ENCODE measurements at regions not wholly inside any gene's neighbourhood (a gene's known extent, or its start where the extent isn't known, plus 50 kb on each side); places are given as distances from the start of the nearest gene placed in this dataset.
"Not testable (repeated sequence)": the region's sequence is repeated elsewhere in the genome, so short reads cannot be mapped to it uniquely, and the experiment has no call there.

GRCh38 chr9:21533597-21533996 lies 51.5 kb upstream of the IFNE start:
- DNase-seq = no peak

DNA sequence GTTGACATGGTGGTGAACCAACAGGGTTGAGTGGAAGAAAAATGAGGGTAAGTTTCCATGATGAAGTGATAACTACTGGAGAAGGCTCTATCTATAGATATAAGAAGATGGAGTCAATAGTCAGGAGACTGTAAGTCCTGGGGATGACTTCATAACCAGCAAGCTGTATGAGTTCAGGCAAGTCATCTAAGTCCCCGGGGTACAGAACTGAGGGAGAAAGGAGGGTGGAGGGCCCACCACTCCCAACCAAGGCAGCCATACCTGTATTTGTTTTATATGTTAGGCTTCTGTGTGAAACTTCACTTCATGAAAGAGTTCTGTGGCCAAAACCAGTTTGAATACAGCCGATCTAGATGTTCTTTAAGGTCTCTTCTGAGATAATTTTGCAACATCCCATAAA lies 53.3 kb upstream of the IFNE start:
- no peak for DNase-seq

GRCh38 chr9:21542787-21543186 lies 60.7 kb upstream of the IFNE start:
- DNase-seq = no peak

GRCh38 chr9:21543187-21543586 lies 61.1 kb upstream of the IFNE start:
- no peak for DNase-seq

DNA sequence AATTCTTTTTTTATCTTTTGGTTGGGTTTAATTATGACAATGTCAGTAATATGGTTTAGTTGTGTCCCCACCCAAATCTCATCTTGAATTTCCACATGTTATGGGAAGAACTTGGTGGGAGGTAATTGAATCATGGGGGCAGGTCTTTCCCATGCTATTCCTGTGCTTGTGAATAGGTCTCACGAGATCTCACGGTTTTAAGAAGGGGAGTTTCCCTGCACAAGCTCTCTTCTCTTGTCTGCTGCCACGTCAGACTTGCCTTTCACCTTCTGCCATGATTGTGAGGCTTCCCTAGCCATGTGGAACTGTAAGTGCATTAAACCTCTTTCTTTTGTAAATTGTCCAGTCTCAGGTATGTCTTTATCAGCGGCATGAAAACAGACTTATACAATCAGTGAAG lies 61.7 kb upstream of the IFNE start:
- not testable (repeated sequence) for DNase-seq

GRCh38 chr9:21546949-21547348 lies 64.8 kb upstream of the IFNE start:
- DNase-seq = no peak

DNA sequence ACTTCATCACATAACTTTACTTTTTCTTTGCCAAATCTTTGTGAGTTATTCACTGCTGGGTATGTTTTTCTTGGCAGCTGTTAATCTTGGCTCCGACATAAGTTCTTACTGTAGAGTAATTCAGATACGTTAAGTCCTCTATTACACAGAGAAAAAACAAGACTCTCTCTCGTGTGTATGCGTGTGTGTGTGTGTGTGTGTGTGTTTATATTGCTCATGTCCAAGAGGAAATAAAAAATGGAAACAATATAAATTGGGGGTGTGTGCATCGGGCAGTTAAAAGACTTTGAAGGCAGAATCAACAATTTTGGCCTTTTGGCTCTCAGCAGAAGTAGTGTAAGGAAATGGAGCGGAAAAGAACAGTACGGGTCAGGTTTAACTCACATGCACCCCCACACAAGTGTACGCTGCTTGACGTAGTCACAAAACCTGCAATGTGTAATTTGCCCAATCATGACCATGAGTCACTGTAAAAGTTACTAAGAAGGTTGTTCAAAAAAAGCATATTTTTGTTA lies 67.2 kb upstream of the IFNE start:
- no peak for DNase-seq

GRCh38 chr9:21549890-21550289 lies 67.8 kb upstream of the IFNE start:
- DNase-seq = no peak

GRCh38 chr9:21550392-21550791 lies 68.3 kb upstream of the IFNE start:
- DNase-seq = no peak

DNA sequence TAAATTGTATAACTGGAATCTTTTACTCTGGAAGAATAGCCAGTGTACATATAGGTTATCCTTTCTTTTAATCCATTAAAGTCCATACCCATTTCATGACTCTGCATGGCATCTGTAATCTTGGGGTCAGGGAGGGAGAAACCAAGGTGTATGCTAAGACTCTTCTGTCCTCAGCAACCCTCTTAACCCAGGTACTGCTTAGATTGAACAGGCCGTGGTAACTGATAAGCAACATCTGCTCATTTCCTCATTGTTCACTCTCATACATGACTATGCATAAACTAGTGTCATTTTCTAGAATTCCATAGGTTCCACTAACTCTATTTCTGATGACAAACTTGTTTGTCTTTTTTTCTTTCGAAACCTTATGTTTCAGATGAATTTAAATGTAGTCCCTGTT lies 69.3 kb upstream of the IFNE start:
- DNase-seq = no peak

DNA sequence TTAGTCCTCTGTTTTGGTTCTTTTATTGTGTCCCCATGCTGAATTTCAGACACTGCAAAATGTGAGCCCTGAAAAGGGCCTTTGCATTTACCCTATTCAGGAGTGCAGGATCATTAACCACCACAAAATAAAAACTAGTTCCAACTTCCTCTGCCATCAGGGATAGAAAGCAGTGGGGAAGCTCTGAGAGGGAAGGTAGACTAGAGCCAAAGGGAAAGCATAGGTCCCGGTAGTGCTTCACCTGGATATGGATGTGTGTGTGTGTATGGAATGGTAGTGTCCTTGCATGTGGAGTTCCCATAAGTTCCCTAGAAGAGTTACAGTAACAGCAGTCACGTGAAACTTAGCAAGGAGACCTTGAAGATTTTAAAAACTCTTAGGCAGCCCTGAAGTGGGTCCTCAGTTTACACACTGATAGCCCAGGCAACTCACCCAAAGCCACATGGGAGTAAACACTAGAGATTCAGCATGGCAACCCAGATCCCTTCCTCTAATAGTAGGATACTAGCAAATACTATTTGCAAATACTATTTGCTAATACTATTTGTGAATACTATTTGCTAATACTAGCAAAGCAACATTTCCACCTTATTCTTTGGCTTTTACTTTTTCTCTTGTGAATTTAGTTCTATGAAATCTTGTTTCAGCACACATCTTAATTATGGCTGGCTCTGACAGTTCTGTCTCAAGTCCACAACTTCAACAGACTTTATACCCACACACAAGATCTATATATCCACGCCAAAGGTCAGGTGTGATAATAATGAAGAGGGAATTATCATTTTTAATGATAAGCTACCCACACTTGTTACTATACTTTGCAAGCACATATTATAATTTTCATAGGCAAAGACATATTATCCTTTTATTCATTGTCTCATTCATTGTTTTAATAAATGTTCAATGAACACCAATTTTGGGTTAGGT lies 70.4 kb upstream of the IFNE start:
- DNase-seq = no peak

- no peak for DNase-seq
Measured at GRCh38 chr9:21553441-21553840, 71.3 kb upstream of the IFNE start.

- no peak for DNase-seq
Measured at GRCh38 chr9:21554813-21555212, 72.7 kb upstream of the IFNE start.

GRCh38 chr9:21555911-21556310 lies 73.8 kb upstream of the IFNE start:
- DNase-seq = no peak

GRCh38 chr9:21556581-21557427 lies 74.7 kb upstream of the IFNE start:
- no peak for DNase-seq

GRCh38 chr9:21557428-21557768 lies 75.3 kb upstream of the IFNE start:
- no peak for DNase-seq

GRCh38 chr9:21558079-21558478 lies 76.0 kb upstream of the IFNE start:
- DNase-seq = no peak

- no peak for DNase-seq
Measured at GRCh38 chr9:21558615-21559401, 76.7 kb upstream of the IFNE start.

- peak; percentile 22 to 43 for DNase-seq
Measured at GRCh38 chr9:21559402-21560280, 77.5 kb upstream of the IFNE start.

- DNase-seq = no peak
Measured at GRCh38 chr9:21560281-21560745, 78.2 kb upstream of the IFNE start.

DNA sequence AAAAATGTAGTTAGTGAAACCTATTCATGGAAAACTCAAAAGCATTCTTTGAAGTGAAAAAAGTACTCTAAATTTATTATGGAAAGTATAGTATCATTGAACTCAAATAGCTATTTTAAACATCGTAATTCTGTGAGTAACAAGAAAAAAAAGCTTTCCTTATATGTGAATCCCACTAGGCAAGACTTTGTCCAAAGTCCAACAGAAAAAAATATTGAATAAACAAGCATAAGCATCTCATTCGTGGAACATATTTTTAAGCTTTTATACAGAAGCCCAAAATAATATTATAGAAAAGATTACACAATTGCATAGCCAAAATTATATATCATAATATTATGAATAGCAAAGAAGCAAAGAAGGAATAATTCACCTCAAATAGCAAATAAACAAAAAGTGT lies 79.4 kb upstream of the IFNE start:
- no peak for DNase-seq

- no peak for DNase-seq
Measured at GRCh38 chr9:21564175-21564574, 82.1 kb upstream of the IFNE start.
